ENCODE measurements at regions not wholly inside any gene's neighbourhood (a gene's known extent, or its start where the extent isn't known, plus 50 kb on each side); places are given as distances from the start of the nearest gene placed in this dataset.

DNA sequence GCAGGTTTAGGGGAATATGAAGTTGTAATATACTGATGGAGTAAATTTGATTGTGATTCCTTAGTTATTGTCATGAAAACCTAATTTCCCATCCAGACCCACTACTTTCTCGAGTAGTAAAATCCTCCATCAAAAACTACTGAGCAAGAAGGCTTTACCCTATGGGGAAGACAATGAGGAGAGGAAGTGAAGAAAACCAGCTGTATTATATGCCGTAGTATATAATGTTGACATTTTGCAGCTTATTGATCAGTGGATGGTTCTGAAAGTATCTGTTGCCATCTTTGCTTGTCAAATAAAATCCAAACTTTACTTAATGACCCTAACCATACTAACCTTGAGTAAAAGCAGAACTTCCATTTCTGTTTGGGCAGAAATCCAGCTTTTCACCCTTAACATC, 292.8 kb upstream of the RAG2 start:
- no peak overlapping the region for H3K18ac ChIP-seq (ENCODE audit: insufficient read length, low read depth, low read length)
- Mint-ChIP-seq H3K27ac (no peak overlapping the region), H3K4me3 (no peak overlapping the region), H3K27me3 (ENCODE audit: low read depth) (no peaks in the 10 kb centered on the region), H3K9me3 (no peaks in the 10 kb centered on the region), H3K4me1 (no peaks in the 10 kb centered on the region), H3K36me3 (ENCODE audit: insufficient read depth in 1 of 3, low read depth in 3 of 3) (no peaks in the 10 kb centered on the region)
- H4K8ac ChIP-seq (replicated peaks; ENCODE audit: insufficient read length, low read depth, low read length): no peak overlapping the region
- H3K4me2 ChIP-seq (ENCODE audit: insufficient read depth, insufficient read length, low read length): no peak overlapping the region
- no peak overlapping the region for H2BK12ac ChIP-seq (ENCODE audit: insufficient read length, low read depth, low read length)
- no peak overlapping the region for H3K27ac ChIP-seq (ENCODE audit: insufficient read length, low read depth, low read length)
- no peak overlapping the region for H3K4ac ChIP-seq (ENCODE audit: low read depth, low read length)
- no peaks in the 10 kb centered on the region for H3K9me3 ChIP-seq (ENCODE audit: control insufficient read depth, low read depth, low read length)
- no peak overlapping the region for H4K91ac ChIP-seq (ENCODE audit: insufficient read length, low read depth, low read length)
- H2BK120ac ChIP-seq (ENCODE audit: low read depth, low read length, poor library complexity, severe bottlenecking): no peak overlapping the region
- no peaks in the 10 kb centered on the region for H3K79me1 ChIP-seq (ENCODE audit: insufficient read depth, low read depth, low read length, poor library complexity, severe bottlenecking)
- no peak overlapping the region for H2BK20ac ChIP-seq (ENCODE audit: low read depth, low read length, poor library complexity, severe bottlenecking)
- no peaks in the 10 kb centered on the region for H4K20me1 ChIP-seq (ENCODE audit: control insufficient read depth, insufficient read depth, insufficient read length)
- H3K23ac ChIP-seq (ENCODE audit: insufficient read length, low read depth, low read length): no peak overlapping the region
- WGBS (ENCODE audit: extremely low coverage, insufficient read length, low lambda C conversion rate): no CpG with 5 or more reads among the region's 2 CpGs
- no peak overlapping the region for H2AFZ ChIP-seq (ENCODE audit: low read length)
- H3K79me2 ChIP-seq (ENCODE audit: insufficient read depth, low read length): no peaks in the 10 kb centered on the region
- H3K27me3 ChIP-seq (ENCODE audit: insufficient read depth, low read length): no peaks in the 10 kb centered on the region
- no peak overlapping the region for H3K14ac ChIP-seq (ENCODE audit: insufficient read depth, low read length)
- H3K9ac ChIP-seq (ENCODE audit: extremely low read depth, insufficient read length, low read length): no peak overlapping the region
- no peak overlapping the region for H3K56ac ChIP-seq (ENCODE audit: insufficient read length, low read depth, low read length)
- no peaks in the 10 kb centered on the region for H3K23me2 ChIP-seq (ENCODE audit: insufficient read length, low read depth, low read length, poor library complexity, severe bottlenecking)
- no peak overlapping the region for H2AK5ac ChIP-seq (ENCODE audit: insufficient read length, low read length)
- H3T11ph ChIP-seq (ENCODE audit: low read length): no peak overlapping the region
- TF ChIP-seq, protein P1, sequence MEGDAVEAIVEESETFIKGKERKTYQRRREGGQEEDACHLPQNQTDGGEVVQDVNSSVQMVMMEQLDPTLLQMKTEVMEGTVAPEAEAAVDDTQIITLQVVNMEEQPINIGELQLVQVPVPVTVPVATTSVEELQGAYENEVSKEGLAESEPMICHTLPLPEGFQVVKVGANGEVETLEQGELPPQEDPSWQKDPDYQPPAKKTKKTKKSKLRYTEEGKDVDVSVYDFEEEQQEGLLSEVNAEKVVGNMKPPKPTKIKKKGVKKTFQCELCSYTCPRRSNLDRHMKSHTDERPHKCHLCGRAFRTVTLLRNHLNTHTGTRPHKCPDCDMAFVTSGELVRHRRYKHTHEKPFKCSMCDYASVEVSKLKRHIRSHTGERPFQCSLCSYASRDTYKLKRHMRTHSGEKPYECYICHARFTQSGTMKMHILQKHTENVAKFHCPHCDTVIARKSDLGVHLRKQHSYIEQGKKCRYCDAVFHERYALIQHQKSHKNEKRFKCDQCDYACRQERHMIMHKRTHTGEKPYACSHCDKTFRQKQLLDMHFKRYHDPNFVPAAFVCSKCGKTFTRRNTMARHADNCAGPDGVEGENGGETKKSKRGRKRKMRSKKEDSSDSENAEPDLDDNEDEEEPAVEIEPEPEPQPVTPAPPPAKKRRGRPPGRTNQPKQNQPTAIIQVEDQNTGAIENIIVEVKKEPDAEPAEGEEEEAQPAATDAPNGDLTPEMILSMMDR (conservative IDR thresholded peaks at IDR 0.05): no peak
- H2BK15ac ChIP-seq (ENCODE audit: low read depth, low read length): no peak overlapping the region
- DNase-seq: no peak
- H3K4me1 ChIP-seq (ENCODE audit: insufficient read depth, low read length): no peaks in the 10 kb centered on the region
- H4K5ac ChIP-seq (ENCODE audit: insufficient read length, low read depth, low read length): no peak overlapping the region
- H2BK5ac ChIP-seq (ENCODE audit: insufficient read length, low read length): no peak overlapping the region
